SIG-M5 (cell line): ENCODE measurements at regions not wholly inside any gene's neighbourhood (a gene's known extent, or its start where the extent isn't known, plus 50 kb on each side); places are given as distances from the start of the nearest gene placed in this dataset.

Experiments
- DNase-seq: peaks from one replicate; lab custom pipeline; 2025; lab: John Stamatoyannopoulos, UW

- DNase-seq, result peak; percentile 72
These were observed 67.5 kb upstream of the S1PR3 start for GRCh38 chr9:88923653-88924288.

GRCh38 chr9:88925481-88925880 is 65.8 kb upstream of the S1PR3 start:
- no peak for DNase-seq

- DNase-seq, result no peak
These were observed 64.3 kb upstream of the S1PR3 start for GRCh38 chr9:88926781-88927505.

GRCh38 chr9:88927510-88927909 is 63.8 kb upstream of the S1PR3 start:
- DNase-seq, result peak; percentile 91

GRCh38 chr9:88930716-88931115 is 60.6 kb upstream of the S1PR3 start:
- DNase-seq, result no peak

- no peak for DNase-seq
These were observed 58.5 kb upstream of the S1PR3 start for GRCh38 chr9:88932766-88933165.

GRCh38 chr9:88933607-88934379 is 57.5 kb upstream of the S1PR3 start:
- no peak for DNase-seq

- no peak for DNase-seq
These were observed 56.3 kb upstream of the S1PR3 start for GRCh38 chr9:88934876-88935535.

- no peak for DNase-seq
These were observed 55.1 kb upstream of the S1PR3 start for GRCh38 chr9:88936132-88936531.

GRCh38 chr9:88936668-88937067 is 54.6 kb upstream of the S1PR3 start:
- DNase-seq, result no peak

GRCh38 chr9:88937248-88937647 is 54.0 kb upstream of the S1PR3 start:
- no peak for DNase-seq

- DNase-seq, result no peak
These were observed 53.1 kb upstream of the S1PR3 start for GRCh38 chr9:88938189-88938588.
